HL-60 (cell line): ENCODE measurements at regions not wholly inside any gene's neighbourhood (a gene's known extent, or its start where the extent isn't known, plus 50 kb on each side); places are given as distances from the start of the nearest gene placed in this dataset.

Experiments used
- CTCF ChIP-seq: IDR thresholded peaks from one replicate; pipeline ENCODE4 v1.5.1; 2011; ENCODE audit warnings: low read length, control low read depth, inconsistent platforms; ENCODE audit not compliant: insufficient read depth
- GABPA ChIP-seq: IDR thresholded peaks from 2 replicates; pipeline ENCODE4 v1.6.1; 2012; ENCODE audit warnings: low read depth
- REST ChIP-seq: IDR thresholded peaks from 2 replicates; pipeline ENCODE4 v1.6.1; 2012; ENCODE audit warnings: low read depth; ENCODE audit not compliant: insufficient replicate concordance

- TF ChIP-seq CTCF (no peak), REST (no peak), GABPA (no peak)
Measured at GRCh38 chr7:136070736-136071505, 93.8 kb upstream of the MTPN start.
